ACC112 (cell line): ENCODE measurements at regions not wholly inside any gene's neighbourhood (a gene's known extent, or its start where the extent isn't known, plus 50 kb on each side); places are given as distances from the start of the nearest gene placed in this dataset.

ENCODE experiments used
- H2AFZ ChIP-seq: fragments of 200-600 bp; sonication (generic); one replicate; pipeline ENCODE4 v1.6.0; 2017; ENCODE audit warnings: antibody characterized with exemption, low read length; ENCODE audit not compliant: unreplicated experiment
- H3K27ac ChIP-seq: fragments of 200-600 bp; sonication (generic); 2 replicates; pipeline ENCODE4 v1.5.1; 2014; ENCODE audit warnings: low read depth, mild to moderate bottlenecking, antibody characterized with exemption, low read length, moderate library complexity
- H3K27me3 ChIP-seq: fragments of 200-600 bp; sonication (generic); 2 replicates; pipeline ENCODE4 v1.6.1; 2014; ENCODE audit warnings: mild to moderate bottlenecking, antibody characterized with exemption, low read length, moderate library complexity, mixed read lengths; ENCODE audit not compliant: insufficient read depth
- H3K36me3 ChIP-seq: fragments of 200-600 bp; sonication (generic); 2 replicates; pipeline ENCODE4 v1.6.1; 2016; ENCODE audit warnings: mild to moderate bottlenecking, antibody characterized with exemption, low read length, moderate library complexity, mixed read lengths; ENCODE audit not compliant: insufficient read depth
- H3K4me1 ChIP-seq: fragments of 200-600 bp; sonication (generic); one replicate; pipeline ENCODE4 v1.6.1; 2016; ENCODE audit warnings: low read length, mixed read lengths; ENCODE audit not compliant: insufficient read depth, unreplicated experiment, control insufficient read depth
- H3K4me3 ChIP-seq: fragments of 200-600 bp; sonication (generic); 2 replicates; pipeline ENCODE4 v1.5.1; 2014; ENCODE audit warnings: mild to moderate bottlenecking, low read depth, low read length
- H3K79me2 ChIP-seq: fragments of 200-600 bp; sonication (generic); one replicate; pipeline ENCODE4 v1.6.0; 2016; ENCODE audit warnings: low read length; ENCODE audit not compliant: control insufficient read depth, unreplicated experiment, insufficient read depth

DNA sequence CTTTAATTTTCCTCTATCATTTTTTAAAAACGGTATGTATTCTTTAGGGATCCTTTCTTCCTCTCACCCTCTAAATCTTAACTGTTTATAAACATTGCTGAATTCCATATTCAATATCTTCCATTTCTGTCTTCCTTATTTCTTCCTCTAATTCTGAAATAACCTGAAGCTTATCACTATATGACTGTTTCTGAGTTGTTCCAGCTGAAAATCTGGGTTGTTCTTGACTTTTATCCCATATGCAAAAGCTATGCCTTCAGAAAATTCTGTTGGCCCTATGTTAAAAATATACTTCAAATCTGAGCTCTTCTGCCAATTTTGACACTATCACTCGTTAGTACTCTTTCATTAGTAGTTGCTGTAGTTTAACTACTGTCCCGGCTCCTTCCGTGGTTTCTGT lies 970.3 kb downstream of the BCL11B start:
- no peaks in the 10 kb centered on the region for H3K27me3 ChIP-seq
- no peak overlapping the region for H2AFZ ChIP-seq
- no peaks in the 10 kb centered on the region for H3K79me2 ChIP-seq
- no peaks in the 10 kb centered on the region for H3K4me1 ChIP-seq
- no peaks in the 10 kb centered on the region for H3K36me3 ChIP-seq
- no peak overlapping the region for H3K27ac ChIP-seq
- no peak overlapping the region for H3K4me3 ChIP-seq

DNA sequence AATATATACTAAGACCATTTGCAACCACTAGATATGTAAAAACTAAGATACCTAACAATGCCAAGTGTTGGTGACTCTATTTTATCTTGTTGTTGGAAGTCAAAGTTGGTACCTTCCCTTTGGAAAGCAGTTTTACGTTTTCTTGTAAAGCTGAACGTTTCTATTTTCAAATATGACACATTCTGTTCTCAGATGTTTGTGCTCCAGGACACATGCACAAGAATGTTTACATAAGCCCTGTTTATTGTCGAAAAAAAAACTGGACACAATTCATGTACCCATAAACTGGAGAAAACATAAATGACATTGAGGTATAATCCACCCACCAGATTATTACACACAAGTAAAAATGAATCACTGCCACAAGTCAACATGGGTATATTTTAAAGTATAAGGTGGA lies 967.4 kb downstream of the BCL11B start:
- no peaks in the 10 kb centered on the region for H3K79me2 ChIP-seq
- no peak overlapping the region for H3K4me3 ChIP-seq
- no peak overlapping the region for H2AFZ ChIP-seq
- no peaks in the 10 kb centered on the region for H3K27me3 ChIP-seq
- H3K27ac ChIP-seq: no peak overlapping the region
- H3K4me1 ChIP-seq: no peaks in the 10 kb centered on the region
- no peaks in the 10 kb centered on the region for H3K36me3 ChIP-seq

DNA sequence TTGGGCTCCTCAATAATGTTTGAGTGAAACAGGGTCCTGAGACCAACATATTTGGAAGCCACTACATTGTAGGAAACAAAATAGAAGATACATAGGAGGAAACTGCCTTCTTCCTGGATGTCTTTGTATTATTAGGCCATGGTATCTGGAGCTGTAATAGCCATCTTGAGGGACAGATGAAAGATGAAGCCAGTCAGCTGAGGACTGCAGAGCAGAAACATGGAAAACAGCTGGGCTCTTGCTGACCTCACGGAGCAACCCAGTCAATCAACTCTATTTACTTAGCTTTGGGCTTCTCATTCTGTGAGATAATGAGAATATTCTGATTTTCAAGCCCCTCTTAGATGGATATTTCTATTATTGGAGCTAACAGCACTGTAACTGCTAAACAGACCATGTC lies 962.4 kb downstream of the BCL11B start:
- Histone ChIP-seq H3K4me1 (no peaks in the 10 kb centered on the region), H3K27ac (no peak overlapping the region), H2AFZ (no peak overlapping the region), H3K4me3 (no peak overlapping the region), H3K27me3 (no peaks in the 10 kb centered on the region), H3K79me2 (no peaks in the 10 kb centered on the region), H3K36me3 (no peaks in the 10 kb centered on the region)

DNA sequence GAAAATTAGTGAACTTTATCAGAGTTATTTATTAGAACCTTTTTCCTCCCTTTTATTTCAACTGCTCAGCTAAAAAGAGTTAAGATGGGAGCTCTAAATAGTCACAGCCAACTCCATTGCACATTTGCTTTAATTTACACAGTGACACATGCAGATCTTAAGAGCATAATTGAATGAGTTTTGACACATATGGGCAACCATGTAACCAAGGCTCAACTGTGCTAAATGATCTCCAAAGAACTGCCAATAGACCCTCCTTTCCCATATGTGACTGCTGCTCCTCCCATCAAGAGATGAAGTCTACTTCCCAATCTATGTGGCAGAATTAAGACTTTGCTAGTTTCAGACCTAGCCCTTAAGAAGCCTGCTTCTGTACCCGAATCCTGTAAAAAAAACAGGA lies 960.0 kb downstream of the BCL11B start:
- Histone ChIP-seq H3K79me2 (no peaks in the 10 kb centered on the region), H3K4me1 (no peaks in the 10 kb centered on the region), H2AFZ (no peak overlapping the region), H3K36me3 (no peaks in the 10 kb centered on the region), H3K27me3 (no peaks in the 10 kb centered on the region), H3K27ac (no peak overlapping the region), H3K4me3 (no peak overlapping the region)

DNA sequence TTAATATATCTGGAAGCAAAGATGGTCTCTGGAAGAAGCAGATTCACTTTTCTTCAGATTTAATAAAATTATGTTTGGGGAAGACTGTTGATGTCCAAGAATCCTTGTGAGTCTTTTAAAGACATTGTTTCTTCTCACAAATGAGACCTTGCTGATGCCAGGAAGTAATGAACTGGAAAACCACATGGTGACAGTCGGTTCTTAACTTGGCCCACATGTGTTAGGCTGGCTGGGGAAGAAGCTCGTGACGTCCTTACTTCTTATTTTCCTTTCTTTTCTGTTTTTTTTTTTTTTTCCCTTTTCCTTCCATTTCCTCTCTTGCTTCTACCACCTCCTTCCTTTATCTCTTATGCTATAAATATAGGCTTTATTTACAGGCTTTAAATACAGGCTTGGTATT lies 950.2 kb downstream of the BCL11B start:
- no peaks in the 10 kb centered on the region for H3K79me2 ChIP-seq
- H3K4me1 ChIP-seq: no peaks in the 10 kb centered on the region
- no peak overlapping the region for H3K27ac ChIP-seq
- no peaks in the 10 kb centered on the region for H3K27me3 ChIP-seq
- no peaks in the 10 kb centered on the region for H3K36me3 ChIP-seq
- no peak overlapping the region for H2AFZ ChIP-seq
- H3K4me3 ChIP-seq: no peak overlapping the region

DNA sequence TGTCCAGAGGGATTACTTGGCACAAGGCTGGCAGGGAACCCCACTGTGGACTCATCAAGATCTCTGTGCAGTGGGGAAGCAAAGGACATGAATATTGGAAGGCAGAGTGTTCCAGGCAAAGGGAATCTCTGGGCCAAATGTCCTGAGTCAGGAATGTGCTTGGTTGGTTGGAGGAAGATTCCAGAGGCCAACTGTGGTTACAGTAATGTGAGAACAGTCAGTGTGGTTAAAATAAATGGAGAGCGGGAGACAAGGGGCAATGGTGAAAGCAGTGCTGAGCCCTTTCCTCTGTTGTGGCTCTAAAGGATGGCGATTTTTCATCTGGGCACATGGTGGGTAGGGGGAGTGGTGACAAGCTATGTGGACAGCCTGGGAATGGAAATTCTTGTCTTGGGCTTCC lies 948.2 kb downstream of the BCL11B start:
- Histone ChIP-seq H3K27ac (no peak overlapping the region), H3K4me1 (no peaks in the 10 kb centered on the region), H3K36me3 (no peaks in the 10 kb centered on the region), H2AFZ (no peak overlapping the region), H3K4me3 (no peak overlapping the region), H3K79me2 (no peaks in the 10 kb centered on the region), H3K27me3 (no peaks in the 10 kb centered on the region)

DNA sequence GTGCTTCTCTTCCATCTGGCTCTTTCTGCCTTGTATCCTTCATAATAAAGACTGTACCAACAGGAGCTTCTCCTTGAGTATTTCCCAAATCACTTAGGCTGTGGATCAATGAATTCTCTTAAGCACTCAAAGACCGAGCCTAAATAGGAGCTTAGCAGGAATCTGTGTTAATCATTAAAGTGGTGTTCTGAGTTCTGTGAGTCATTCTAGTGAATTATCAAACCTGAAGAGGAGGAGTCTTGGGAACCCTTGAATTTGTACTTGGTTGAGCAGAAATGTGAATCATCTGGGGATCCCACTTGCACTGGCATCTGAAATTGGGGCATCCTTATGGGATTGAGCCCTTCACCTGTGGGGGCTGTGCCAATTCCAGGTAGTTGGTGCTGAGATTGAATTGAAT lies 946.2 kb downstream of the BCL11B start:
- Histone ChIP-seq H3K79me2 (no peaks in the 10 kb centered on the region), H3K36me3 (no peaks in the 10 kb centered on the region), H3K27me3 (no peaks in the 10 kb centered on the region), H3K4me3 (no peak overlapping the region), H3K4me1 (no peaks in the 10 kb centered on the region), H2AFZ (no peak overlapping the region), H3K27ac (no peak overlapping the region)

DNA sequence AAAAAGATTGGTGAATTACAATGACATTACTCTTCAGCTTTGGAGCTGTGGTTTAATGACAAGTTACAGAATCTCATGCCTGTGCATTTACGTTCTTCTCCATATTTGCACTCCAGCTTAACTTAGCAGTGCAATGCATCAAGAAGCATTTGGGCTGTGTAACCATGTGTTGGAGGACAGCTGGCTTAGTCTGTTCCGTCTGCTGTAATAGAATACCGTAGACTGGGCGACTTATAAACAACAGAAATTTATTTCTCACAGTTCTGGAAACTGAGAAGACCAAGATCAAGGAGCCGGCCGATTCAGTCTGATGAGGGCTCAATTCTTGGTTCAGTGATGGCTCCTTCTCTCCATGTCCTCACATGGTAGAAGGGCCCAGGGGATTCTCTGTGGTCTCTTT lies 943.5 kb downstream of the BCL11B start:
- Histone ChIP-seq H3K27me3 (no peaks in the 10 kb centered on the region), H3K79me2 (no peaks in the 10 kb centered on the region), H3K4me1 (no peaks in the 10 kb centered on the region), H3K4me3 (no peak overlapping the region), H3K36me3 (no peaks in the 10 kb centered on the region), H2AFZ (no peak overlapping the region), H3K27ac (no peak overlapping the region)

DNA sequence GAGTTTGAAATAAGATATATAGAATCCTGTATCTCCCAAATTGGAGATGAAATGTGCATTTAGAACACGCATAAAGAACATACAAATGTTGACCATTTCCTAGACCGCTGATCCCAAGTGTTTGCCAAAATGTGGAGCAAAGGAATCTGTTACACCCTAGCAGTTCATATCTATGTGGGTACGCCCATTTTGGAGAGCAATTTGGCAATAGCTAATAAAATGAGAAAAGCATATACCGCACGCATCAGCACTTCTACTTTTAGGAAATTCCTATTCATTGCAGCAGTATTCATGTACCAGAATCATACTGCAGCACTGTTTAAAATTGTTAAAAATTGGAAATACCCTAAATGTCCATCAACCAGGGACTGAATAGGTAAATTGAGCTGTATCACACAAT lies 937.8 kb downstream of the BCL11B start:
- no peaks in the 10 kb centered on the region for H3K27me3 ChIP-seq
- H3K4me3 ChIP-seq: no peak overlapping the region
- H3K79me2 ChIP-seq: no peaks in the 10 kb centered on the region
- H2AFZ ChIP-seq: no peak overlapping the region
- H3K27ac ChIP-seq: no peak overlapping the region
- no peaks in the 10 kb centered on the region for H3K36me3 ChIP-seq
- H3K4me1 ChIP-seq: no peaks in the 10 kb centered on the region

DNA sequence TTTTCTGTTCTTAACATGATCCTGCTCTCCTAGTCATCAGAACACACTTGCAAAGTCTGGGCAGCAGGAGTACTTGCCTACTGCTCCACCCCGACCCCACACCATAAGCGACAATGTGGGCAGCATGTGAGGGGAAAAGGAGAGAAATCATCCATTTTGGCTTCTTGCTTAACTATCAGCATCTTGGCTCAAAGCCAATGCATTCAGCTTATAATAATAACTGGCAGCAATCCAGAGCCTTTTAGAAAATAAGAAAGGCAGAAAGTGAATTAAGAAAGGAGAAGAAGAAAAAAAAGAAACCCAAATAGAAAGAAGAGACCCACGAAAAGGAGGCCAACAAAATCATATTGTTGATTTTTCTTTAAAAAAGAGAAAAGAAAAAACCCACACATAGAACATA lies 930.8 kb downstream of the BCL11B start:
- no peak overlapping the region for H3K4me3 ChIP-seq
- H2AFZ ChIP-seq: no peak overlapping the region
- no peaks in the 10 kb centered on the region for H3K27me3 ChIP-seq
- no peaks in the 10 kb centered on the region for H3K4me1 ChIP-seq
- no peak overlapping the region for H3K27ac ChIP-seq
- H3K79me2 ChIP-seq: no peaks in the 10 kb centered on the region
- no peaks in the 10 kb centered on the region for H3K36me3 ChIP-seq

DNA sequence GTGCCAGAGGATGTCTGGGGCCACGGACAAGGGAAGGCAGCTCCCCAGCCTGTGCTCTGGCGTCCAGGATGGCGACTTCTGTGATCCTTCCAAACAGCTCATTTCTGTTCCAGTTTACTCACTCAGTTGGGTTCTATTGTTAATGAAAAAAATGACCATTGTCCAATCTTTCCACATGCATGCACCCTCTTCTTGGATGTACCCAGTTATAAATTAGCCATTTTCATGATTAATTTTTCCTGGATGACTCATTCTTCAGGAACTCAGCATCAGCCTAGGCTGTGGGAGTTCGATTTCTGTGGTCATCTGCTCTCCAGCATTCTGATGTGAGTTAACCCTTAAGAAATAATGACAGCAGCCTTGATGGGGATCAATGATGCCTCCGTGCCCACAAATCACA lies 926.8 kb downstream of the BCL11B start:
- H3K79me2 ChIP-seq: no peaks in the 10 kb centered on the region
- H3K27me3 ChIP-seq: no peaks in the 10 kb centered on the region
- no peaks in the 10 kb centered on the region for H3K36me3 ChIP-seq
- no peak overlapping the region for H3K4me3 ChIP-seq
- H3K27ac ChIP-seq: no peak overlapping the region
- H2AFZ ChIP-seq: no peak overlapping the region
- no peaks in the 10 kb centered on the region for H3K4me1 ChIP-seq

DNA sequence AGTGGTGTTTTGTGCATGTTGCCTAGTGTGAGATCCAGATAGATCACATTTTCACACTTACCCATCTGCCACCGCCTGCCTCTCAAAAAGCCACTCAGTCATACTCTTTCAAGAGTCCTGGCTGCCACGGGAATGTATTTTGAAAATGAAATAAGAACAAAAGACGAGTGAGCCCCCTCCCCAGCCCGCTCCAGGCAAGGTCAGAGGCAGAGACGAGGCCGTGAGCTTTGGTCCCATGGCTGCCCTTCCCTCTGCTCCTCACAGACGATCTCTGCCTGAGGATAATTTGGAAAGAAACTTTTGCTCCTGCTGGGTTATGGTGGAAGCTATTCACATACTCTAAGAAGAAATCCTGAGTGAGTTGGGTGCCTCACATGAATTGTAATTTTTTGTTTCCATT lies 924.3 kb downstream of the BCL11B start:
- Histone ChIP-seq H3K27ac (no peak overlapping the region), H3K79me2 (no peaks in the 10 kb centered on the region), H2AFZ (no peak overlapping the region), H3K4me3 (no peak overlapping the region), H3K27me3 (no peaks in the 10 kb centered on the region), H3K36me3 (no peaks in the 10 kb centered on the region), H3K4me1 (no peaks in the 10 kb centered on the region)
